ENCODE measurements at regions not wholly inside any gene's neighbourhood (a gene's known extent, or its start where the extent isn't known, plus 50 kb on each side); places are given as distances from the start of the nearest gene placed in this dataset.

GRCh38 chr2:121003391-121003790 lies 267.7 kb downstream of the GLI2 start:
- Histone ChIP-seq H3K23ac (ENCODE audit: low read length in 2 of 2) (no peak overlapping the region), H3K36me3 (ENCODE audit: control insufficient read depth in 1 of 2, insufficient read depth in 2 of 2, low read depth in 1 of 2, low read length in 2 of 2) (no peaks in the 10 kb centered on the region), H3K9me3 (ENCODE audit: control insufficient read depth, low read length) (peaks cover 5% of the 10 kb centered on the region), H2BK5ac (ENCODE audit: low read depth, low read length, poor library complexity, severe bottlenecking) (no peak overlapping the region), H3K4me3 (ENCODE audit: insufficient read depth in 1 of 2, low read depth in 1 of 2, low read length in 2 of 2) (no peak overlapping the region), H3K9ac (ENCODE audit: low read length) (no peak overlapping the region), H3K4me2 (ENCODE audit: low read length, poor library complexity, severe bottlenecking) (no peak overlapping the region), H3K14ac (ENCODE audit: low read length in 2 of 2) (no peak overlapping the region), H3K27ac (ENCODE audit: low read length, poor library complexity, severe bottlenecking) (no peak overlapping the region), H3K18ac (ENCODE audit: low read depth in 1 of 2, low read length in 2 of 2) (no peak overlapping the region), H2AFZ (ENCODE audit: low read depth, low read length) (no peak overlapping the region), H3K4me1 (ENCODE audit: control insufficient read depth, insufficient read depth, low read depth, low read length) (peaks cover 7% of the 10 kb centered on the region), H2BK120ac (ENCODE audit: low read depth, low read length) (no peak overlapping the region), H2AK5ac (ENCODE audit: low read length, severe bottlenecking) (no peak overlapping the region), H3K4ac (ENCODE audit: low read depth in 1 of 2, low read length in 2 of 2) (no peak overlapping the region), H3K27me3 (ENCODE audit: control insufficient read depth in 1 of 2, insufficient read depth in 1 of 2, low read length in 2 of 2) (peaks cover 0 to 14% of the 10 kb centered on the region in 2 experiments), H3K79me1 (replicated peaks; ENCODE audit: low read length, poor library complexity, severe bottlenecking) (no peaks in the 10 kb centered on the region), H2BK12ac (ENCODE audit: low read length in 2 of 2) (no peak overlapping the region), H4K91ac (ENCODE audit: low read length) (no peak overlapping the region), H2BK15ac (ENCODE audit: low read depth, poor library complexity, severe bottlenecking) (no peak overlapping the region), H4K8ac (ENCODE audit: low read length) (no peak overlapping the region)
- DNase-seq: no peak
- WGBS: 88% methylated on average over 5 of the region's 5 CpGs

- H2BK120ac ChIP-seq (ENCODE audit: low read depth, low read length): no peak overlapping the region
- no peaks in the 10 kb centered on the region for H3K79me1 ChIP-seq (replicated peaks; ENCODE audit: low read length, poor library complexity, severe bottlenecking)
- H3K4ac ChIP-seq (ENCODE audit: low read depth in 1 of 2, low read length in 2 of 2): no peak overlapping the region
- no peak overlapping the region for H2AK5ac ChIP-seq (ENCODE audit: low read length, severe bottlenecking)
- H2AFZ ChIP-seq (ENCODE audit: low read depth, low read length): no peak overlapping the region
- peaks cover 7% of the 10 kb centered on the region for H3K4me1 ChIP-seq (ENCODE audit: control insufficient read depth, insufficient read depth, low read depth, low read length)
- 67% methylated on average over 5 of the region's 5 CpGs for WGBS
- H2BK12ac ChIP-seq (ENCODE audit: low read length in 2 of 2): no peak overlapping the region
- peaks cover 0 to 14% of the 10 kb centered on the region in 2 experiments for H3K27me3 ChIP-seq (ENCODE audit: control insufficient read depth in 1 of 2, insufficient read depth in 1 of 2, low read length in 2 of 2)
- H3K9me3 ChIP-seq (ENCODE audit: control insufficient read depth, low read length): peaks cover 5% of the 10 kb centered on the region
- no peak overlapping the region for H4K91ac ChIP-seq (ENCODE audit: low read length)
- no peak overlapping the region for H3K18ac ChIP-seq (ENCODE audit: low read depth in 1 of 2, low read length in 2 of 2)
- H3K4me3 ChIP-seq (ENCODE audit: insufficient read depth in 1 of 2, low read depth in 1 of 2, low read length in 2 of 2): no peak overlapping the region
- no peak overlapping the region for H4K8ac ChIP-seq (ENCODE audit: low read length)
- H3K27ac ChIP-seq (ENCODE audit: low read length, poor library complexity, severe bottlenecking): no peak overlapping the region
- no peak overlapping the region for H3K9ac ChIP-seq (ENCODE audit: low read length)
- H2BK15ac ChIP-seq (ENCODE audit: low read depth, poor library complexity, severe bottlenecking): no peak overlapping the region
- H3K23ac ChIP-seq (ENCODE audit: low read length in 2 of 2): no peak overlapping the region
- H2BK5ac ChIP-seq (ENCODE audit: low read depth, low read length, poor library complexity, severe bottlenecking): no peak overlapping the region
- H3K36me3 ChIP-seq (ENCODE audit: control insufficient read depth in 1 of 2, insufficient read depth in 2 of 2, low read depth in 1 of 2, low read length in 2 of 2): no peaks in the 10 kb centered on the region
- H3K4me2 ChIP-seq (ENCODE audit: low read length, poor library complexity, severe bottlenecking): no peak overlapping the region
- no peak overlapping the region for H3K14ac ChIP-seq (ENCODE audit: low read length in 2 of 2)
- DNase-seq: no peak
Observed at GRCh38 chr2:121004359-121004758, 268.7 kb downstream of the GLI2 start.

GRCh38 chr2:121004950-121005349 lies 269.3 kb downstream of the GLI2 start:
- H3K36me3 ChIP-seq (ENCODE audit: control insufficient read depth in 1 of 2, insufficient read depth in 2 of 2, low read depth in 1 of 2, low read length in 2 of 2): no peaks in the 10 kb centered on the region
- no peak overlapping the region for H4K8ac ChIP-seq (ENCODE audit: low read length)
- no peak overlapping the region for H3K18ac ChIP-seq (ENCODE audit: low read depth in 1 of 2, low read length in 2 of 2)
- no peak overlapping the region for H3K4ac ChIP-seq (ENCODE audit: low read depth in 1 of 2, low read length in 2 of 2)
- H3K27me3 ChIP-seq (ENCODE audit: control insufficient read depth in 1 of 2, insufficient read depth in 1 of 2, low read length in 2 of 2): peaks cover 0 to 16% of the 10 kb centered on the region in 2 experiments
- 70% methylated on average over 6 of the region's 6 CpGs for WGBS
- no peak overlapping the region for H3K14ac ChIP-seq (ENCODE audit: low read length in 2 of 2)
- H2BK5ac ChIP-seq (ENCODE audit: low read depth, low read length, poor library complexity, severe bottlenecking): no peak overlapping the region
- peaks cover 7% of the 10 kb centered on the region for H3K4me1 ChIP-seq (ENCODE audit: control insufficient read depth, insufficient read depth, low read depth, low read length)
- H3K4me3 ChIP-seq (ENCODE audit: insufficient read depth in 1 of 2, low read depth in 1 of 2, low read length in 2 of 2): no peak overlapping the region
- H3K4me2 ChIP-seq (ENCODE audit: low read length, poor library complexity, severe bottlenecking): no peak overlapping the region
- H3K79me1 ChIP-seq (replicated peaks; ENCODE audit: low read length, poor library complexity, severe bottlenecking): no peaks in the 10 kb centered on the region
- no peak overlapping the region for H2BK12ac ChIP-seq (ENCODE audit: low read length in 2 of 2)
- H2AK5ac ChIP-seq (ENCODE audit: low read length, severe bottlenecking): no peak overlapping the region
- no peak overlapping the region for H3K23ac ChIP-seq (ENCODE audit: low read length in 2 of 2)
- H2AFZ ChIP-seq (ENCODE audit: low read depth, low read length): no peak overlapping the region
- H3K27ac ChIP-seq (ENCODE audit: low read length, poor library complexity, severe bottlenecking): no peak overlapping the region
- H2BK120ac ChIP-seq (ENCODE audit: low read depth, low read length): no peak overlapping the region
- H4K91ac ChIP-seq (ENCODE audit: low read length): peak overlapping the region; percentile 47
- H3K9ac ChIP-seq (ENCODE audit: low read length): no peak overlapping the region
- H3K9me3 ChIP-seq (ENCODE audit: control insufficient read depth, low read length): peaks cover 5% of the 10 kb centered on the region
- DNase-seq: no peak
- no peak overlapping the region for H2BK15ac ChIP-seq (ENCODE audit: low read depth, poor library complexity, severe bottlenecking)

- WGBS: 76% methylated on average over 3 of the region's 3 CpGs
- H2BK15ac ChIP-seq (ENCODE audit: low read depth, poor library complexity, severe bottlenecking): no peak overlapping the region
- H2BK5ac ChIP-seq (ENCODE audit: low read depth, low read length, poor library complexity, severe bottlenecking): no peak overlapping the region
- H3K27me3 ChIP-seq (ENCODE audit: control insufficient read depth in 1 of 2, insufficient read depth in 1 of 2, low read length in 2 of 2): peaks cover 0 to 16% of the 10 kb centered on the region in 2 experiments
- H3K14ac ChIP-seq (ENCODE audit: low read length in 2 of 2): no peak overlapping the region
- no peak overlapping the region for H3K4me2 ChIP-seq (ENCODE audit: low read length, poor library complexity, severe bottlenecking)
- H3K4me1 ChIP-seq (ENCODE audit: control insufficient read depth, insufficient read depth, low read depth, low read length): peaks cover 7% of the 10 kb centered on the region
- H3K23ac ChIP-seq (ENCODE audit: low read length in 2 of 2): no peak overlapping the region
- H3K4ac ChIP-seq (ENCODE audit: low read depth in 1 of 2, low read length in 2 of 2): no peak overlapping the region
- H3K18ac ChIP-seq (ENCODE audit: low read depth in 1 of 2, low read length in 2 of 2): no peak overlapping the region
- H2BK120ac ChIP-seq (ENCODE audit: low read depth, low read length): no peak overlapping the region
- H3K27ac ChIP-seq (ENCODE audit: low read length, poor library complexity, severe bottlenecking): no peak overlapping the region
- no peak overlapping the region for H2AK5ac ChIP-seq (ENCODE audit: low read length, severe bottlenecking)
- H3K4me3 ChIP-seq (ENCODE audit: insufficient read depth in 1 of 2, low read depth in 1 of 2, low read length in 2 of 2): no peak overlapping the region
- H4K8ac ChIP-seq (ENCODE audit: low read length): no peak overlapping the region
- DNase-seq: no peak
- H2BK12ac ChIP-seq (ENCODE audit: low read length in 2 of 2): no peak overlapping the region
- H2AFZ ChIP-seq (ENCODE audit: low read depth, low read length): no peak overlapping the region
- H3K9ac ChIP-seq (ENCODE audit: low read length): no peak overlapping the region
- H4K91ac ChIP-seq (ENCODE audit: low read length): no peak overlapping the region
- no peaks in the 10 kb centered on the region for H3K36me3 ChIP-seq (ENCODE audit: control insufficient read depth in 1 of 2, insufficient read depth in 2 of 2, low read depth in 1 of 2, low read length in 2 of 2)
- no peaks in the 10 kb centered on the region for H3K79me1 ChIP-seq (replicated peaks; ENCODE audit: low read length, poor library complexity, severe bottlenecking)
- peaks cover 9% of the 10 kb centered on the region for H3K9me3 ChIP-seq (ENCODE audit: control insufficient read depth, low read length)
Observed at GRCh38 chr2:121005453-121005852, 269.8 kb downstream of the GLI2 start.

Data from mesenchymal stem cell (in vitro differentiated cells and primary cell).